GDM1 (cell line): ENCODE measurements at regions not wholly inside any gene's neighbourhood (a gene's known extent, or its start where the extent isn't known, plus 50 kb on each side); places are given as distances from the start of the nearest gene placed in this dataset.

Experiments
- DNase-seq: peaks from one replicate; lab custom pipeline; 2025; lab: John Stamatoyannopoulos, UW

DNA sequence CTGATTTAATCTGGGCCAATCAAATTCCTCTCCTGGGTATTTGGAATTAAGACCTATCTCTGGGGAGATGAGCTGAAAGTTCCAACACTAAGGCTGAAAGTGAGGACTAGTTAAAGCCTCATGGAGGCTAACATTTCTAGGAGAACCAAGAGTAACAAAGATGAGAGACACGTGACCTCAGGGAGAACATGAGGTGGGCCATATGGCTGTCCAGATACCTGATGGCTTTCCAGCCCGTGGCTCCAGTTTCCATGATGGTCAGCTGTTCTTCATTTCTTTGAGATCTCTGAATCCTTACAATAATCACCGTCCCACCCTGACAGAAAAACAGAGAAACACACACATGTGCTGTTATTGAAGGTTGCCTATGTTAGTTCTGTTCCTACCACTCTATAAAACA, 66.1 kb downstream of the LEPR start:
- no peak for DNase-seq

DNA sequence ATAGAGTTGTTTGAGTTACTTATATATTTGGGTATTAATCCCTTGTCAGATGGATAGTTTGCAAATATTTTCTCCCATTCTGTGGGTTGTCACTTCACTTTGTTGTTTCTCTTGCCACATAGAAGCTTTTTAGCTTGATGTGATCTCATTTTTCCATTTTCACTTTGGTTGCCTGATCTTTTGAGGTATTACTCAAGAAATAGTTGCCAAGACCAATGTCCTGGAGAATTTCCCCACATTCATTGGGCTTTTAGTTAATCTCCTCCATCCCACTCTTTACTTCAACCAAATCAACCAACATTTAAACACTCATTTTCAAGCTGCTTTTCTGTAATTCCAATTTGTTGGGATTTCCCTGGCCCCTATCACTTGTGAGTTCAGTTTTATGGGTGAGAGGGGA, 69.0 kb downstream of the LEPR start:
- no peak for DNase-seq

DNA sequence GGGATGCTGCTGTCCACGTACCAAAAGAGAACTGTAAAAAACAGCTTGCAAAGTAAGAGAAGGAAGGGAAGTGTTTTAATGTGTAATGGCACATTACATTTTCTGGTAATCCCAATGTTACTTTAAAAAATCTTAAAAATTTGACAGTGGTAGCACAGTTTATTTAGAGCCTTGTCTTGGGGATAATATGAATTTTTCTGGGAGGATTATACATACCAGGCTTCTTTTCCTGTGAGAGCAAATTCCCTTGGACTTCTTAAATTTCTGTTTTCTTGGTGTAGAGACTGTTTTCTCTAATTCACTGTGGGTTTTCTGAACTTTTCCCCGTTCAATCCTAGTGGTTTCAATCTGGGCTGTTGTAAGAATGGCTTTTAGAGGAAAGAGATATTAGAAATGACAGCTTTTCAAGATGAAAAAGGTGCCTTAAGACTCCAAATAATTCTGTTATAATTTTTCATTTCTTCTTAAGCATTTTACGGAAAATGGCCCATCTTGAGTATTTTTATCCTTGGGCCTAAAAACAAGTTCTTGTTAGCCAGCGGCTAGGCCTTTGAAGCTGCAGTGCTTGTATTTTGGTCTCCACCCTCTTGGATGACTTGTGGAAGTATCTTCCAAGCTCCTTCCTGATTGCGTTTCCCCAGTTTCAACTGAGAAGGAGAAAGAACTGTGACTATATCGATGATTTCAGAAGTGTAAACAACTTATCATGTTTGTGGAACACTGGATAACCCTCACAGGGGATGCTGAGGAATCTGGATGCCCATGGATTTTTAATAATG, 70.0 kb downstream of the LEPR start:
- DNase-seq = no peak

DNA sequence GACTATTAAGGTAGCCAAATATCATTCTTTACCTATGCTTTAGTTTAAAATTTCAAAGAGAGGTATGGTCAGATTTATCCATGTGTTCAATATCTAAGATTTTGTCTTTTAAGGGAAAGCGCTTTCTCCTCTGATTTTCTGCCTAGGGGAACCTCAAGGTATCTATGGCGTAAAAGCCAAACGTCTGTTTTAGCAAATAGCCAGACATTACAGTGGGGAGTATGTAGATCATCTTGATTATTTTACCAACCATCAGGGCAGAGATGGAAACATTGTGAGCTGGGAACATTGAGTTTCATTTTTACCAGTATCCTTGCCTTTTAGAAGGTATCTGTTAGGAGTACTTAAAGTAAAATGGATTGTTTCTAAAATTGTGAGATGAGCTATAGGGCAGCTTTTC, 71.0 kb downstream of the LEPR start:
- no peak for DNase-seq

DNA sequence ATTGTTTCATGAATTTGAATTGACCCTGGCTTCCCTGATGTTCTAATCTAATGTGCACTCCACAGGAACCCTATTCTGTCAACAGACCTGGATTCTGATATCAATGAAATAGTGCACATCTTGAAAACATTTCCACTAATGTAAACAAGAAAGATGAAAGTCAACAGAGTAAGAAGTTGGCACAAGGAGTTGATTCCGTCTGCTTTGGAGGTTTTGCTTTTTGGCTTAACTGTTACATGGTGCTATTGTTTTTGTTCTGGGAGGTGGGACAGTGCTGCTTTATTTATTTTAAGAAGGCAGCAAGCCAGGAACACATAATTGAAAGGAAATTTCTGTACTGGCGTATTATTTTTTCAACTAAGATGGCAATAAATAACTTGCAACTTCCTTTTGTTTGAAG, 73.3 kb downstream of the LEPR start:
- DNase-seq = no peak

DNA sequence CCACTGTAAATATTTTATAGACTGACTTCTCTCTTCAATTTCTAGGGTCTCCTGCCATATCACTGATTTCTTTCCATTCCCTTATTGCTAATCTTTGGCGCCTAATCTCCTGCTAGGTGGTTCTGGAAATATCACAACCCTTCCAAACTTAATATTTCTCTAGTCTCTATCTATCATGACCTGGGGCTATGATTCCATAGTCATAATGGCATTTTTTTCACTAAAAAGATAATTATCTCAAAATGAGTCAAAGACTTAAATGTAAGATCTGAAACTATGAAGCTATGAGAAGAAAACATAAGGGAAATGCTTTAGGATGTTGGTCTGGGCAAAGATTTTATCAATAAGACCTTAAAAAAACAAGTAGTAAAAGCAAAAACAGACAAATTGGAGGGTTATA, 74.2 kb downstream of the LEPR start:
- DNase-seq = no peak

DNA sequence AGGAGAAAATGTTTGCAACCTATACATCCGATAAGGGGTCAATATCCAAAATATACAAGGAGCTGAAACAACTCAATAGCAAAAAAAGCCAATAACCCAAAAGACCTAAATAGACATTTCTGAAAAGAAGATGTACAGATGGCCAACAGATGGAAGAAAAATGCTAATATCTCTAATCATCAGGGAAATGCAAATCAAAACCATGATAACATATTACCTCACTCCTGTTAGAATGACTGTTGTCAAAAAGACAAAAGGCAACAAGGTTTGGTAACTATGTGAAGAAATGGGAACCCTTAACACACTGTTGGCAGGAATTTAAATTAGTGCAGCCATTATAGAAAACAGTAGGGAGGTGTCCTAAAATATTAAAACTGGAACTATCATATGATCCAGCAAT, 74.7 kb downstream of the LEPR start:
- no peak for DNase-seq

DNA sequence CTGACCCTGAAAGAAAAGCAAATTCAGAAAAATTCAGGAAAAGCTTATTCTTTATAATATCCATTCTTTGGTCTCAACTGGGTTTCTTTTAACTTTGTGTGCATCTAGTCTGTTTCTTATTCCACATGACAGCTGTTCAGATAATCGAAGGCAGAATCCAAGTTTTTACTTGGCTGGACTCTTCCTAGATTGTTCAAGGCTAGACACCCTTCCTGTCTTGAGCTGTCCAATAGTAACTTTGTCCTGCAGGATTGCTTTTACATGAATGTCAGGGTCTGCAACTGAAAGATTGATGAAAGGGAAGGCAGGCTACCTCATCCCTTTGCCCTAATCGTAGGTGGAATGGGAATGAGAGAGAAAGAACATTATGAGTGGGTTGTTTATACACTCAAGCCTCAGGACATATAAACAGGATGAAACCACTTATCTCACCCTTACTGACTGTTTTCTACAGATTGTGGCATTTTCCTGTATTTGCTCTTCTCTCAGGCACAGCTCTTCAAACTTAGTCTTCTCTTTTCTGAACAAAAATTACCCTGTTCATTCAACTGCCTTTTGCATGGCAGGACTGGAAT, 76.9 kb downstream of the LEPR start:
- DNase-seq = no peak

DNA sequence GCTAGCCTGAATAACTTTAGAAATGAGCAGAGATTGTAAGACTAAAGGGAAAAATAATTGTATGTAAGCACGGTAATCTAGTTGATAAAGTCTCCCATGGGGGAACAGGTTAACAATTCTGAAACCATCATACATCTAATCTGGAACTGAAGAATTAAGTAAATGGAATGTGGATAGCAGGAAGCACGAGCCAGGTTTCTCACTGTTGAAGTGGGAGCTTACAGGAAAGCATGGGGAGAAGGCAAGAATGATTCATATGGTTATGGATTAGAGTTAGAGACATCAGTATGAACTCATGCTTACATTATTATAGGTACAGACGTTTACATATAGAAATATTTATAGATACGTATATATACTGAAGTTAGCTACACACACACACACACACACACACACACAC, 83.0 kb downstream of the LEPR start:
- no peak for DNase-seq

DNA sequence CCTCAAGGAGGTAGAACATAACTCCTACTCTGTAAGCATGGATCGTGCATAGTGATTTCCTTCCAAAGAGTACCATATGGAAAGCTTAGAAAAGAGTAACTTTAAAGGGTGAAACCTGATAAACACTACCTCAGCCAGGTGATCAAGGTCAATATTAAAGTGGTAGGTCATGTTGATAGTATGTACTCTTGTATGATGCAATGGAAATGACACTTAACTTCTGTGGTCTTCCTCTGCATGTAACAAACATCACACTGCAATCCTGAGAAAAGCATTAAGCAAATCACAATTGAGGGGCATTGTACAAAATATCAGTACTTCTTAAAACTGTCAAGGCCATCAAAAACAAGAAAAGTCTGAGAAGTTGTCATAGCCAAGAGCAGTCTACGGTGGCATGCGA, 83.8 kb downstream of the LEPR start:
- no peak for DNase-seq

DNA sequence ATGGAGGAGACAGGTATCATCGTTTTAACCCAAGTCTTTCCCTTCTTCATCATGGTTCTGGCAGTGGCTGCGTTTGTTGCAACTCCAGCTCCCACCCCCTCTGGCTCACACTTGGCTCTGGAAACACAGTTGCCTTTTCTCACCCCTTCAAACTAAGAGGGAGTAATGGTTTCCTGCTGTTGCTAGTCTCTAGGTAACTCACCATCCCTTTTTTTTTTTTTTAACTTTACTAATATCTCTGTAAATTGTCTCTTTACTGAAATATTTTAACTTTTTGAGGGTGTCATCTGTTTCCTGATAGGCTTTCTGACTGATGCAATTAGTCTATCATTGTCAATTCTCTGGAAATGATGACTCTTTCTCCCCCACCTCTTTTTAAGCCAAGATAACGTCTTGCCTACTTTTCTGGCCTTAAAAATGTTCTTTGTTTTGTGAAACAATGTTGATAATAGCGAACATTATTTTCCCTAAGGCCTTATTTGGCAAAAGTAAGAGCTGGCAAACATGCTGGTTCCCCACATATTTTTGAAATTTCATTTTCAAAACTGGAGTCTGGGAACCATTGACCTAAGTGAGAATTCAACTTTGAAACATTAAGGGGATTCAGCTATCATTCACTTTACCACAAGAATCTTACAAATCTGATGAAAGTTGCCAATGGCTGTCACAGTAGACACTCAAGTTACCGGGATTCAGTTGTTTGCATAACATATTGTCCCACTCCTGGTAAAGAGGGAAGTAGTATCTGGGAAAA, 85.3 kb downstream of the LEPR start:
- DNase-seq = no peak

DNA sequence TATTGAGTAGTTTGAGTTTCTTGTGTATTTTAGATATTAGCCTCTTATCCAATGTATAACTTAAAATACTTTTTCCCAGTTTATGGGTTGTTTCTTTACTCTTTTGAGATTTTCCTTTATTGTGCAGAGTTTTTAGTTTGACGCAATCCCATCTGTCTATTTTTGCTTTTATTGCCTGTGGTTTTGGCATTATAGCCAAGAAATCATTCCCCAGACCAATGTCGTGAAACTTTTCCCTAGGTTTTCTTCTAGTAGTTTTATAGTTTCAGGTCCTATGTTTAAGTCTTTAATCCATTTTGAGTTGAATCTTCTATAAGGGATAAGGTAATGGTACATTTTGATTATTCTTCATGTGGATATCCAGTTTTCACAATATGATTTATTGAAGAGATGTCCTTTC, 87.6 kb downstream of the LEPR start:
- no peak for DNase-seq

DNA sequence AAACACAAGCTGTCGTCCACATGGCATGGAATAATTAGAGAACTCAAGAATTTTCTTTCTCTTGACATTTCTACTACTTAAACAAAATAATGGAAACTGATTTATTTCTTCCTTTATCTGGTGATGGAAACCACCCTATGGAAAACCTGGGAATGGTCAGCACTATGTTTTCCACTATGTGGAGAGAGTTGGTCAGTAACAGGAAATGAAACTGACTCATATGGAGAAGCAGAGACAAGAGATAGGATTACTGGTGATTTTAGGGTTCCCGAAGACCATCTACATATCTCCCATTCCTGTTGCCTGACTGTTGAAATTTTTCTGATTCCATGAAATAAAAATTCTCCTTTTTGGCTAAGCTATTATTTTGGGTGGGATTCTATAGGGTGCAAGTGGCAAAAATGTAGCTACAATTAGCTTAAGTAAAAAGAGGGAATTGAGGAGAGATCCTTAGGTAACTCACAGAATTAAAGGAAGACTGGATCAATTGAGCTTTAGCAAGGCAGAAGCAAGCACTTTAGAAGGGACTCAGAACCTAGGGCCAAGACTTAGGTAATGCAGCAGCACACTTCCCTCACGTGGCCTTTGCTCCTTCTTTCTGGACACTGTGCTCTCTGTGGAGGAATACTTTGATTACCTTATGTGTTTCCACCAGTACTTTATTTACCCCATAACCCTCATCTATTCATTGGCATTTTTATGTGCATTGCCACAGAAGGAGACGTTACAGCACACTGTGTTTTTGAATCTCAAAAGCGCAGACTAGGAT, 89.6 kb downstream of the LEPR start:
- no peak for DNase-seq

DNA sequence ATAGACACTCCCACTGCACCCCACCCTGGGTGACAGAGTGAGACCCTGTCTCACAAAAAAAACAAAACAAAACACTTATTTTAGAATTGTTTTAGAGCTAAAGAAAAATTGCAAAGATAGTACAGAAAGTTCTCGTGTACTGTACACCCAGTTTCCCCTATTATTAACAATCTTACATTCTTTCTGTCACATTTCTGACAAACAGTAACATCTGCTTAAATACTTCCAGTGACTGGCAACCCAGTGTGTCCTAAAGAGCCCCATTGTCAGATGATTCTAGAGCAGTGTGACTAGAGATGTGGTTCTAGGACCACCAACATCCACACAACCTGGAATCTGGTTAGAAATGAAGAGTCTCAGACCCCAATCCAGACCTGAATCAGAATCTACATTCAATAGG, 90.5 kb downstream of the LEPR start:
- DNase-seq = no peak

DNA sequence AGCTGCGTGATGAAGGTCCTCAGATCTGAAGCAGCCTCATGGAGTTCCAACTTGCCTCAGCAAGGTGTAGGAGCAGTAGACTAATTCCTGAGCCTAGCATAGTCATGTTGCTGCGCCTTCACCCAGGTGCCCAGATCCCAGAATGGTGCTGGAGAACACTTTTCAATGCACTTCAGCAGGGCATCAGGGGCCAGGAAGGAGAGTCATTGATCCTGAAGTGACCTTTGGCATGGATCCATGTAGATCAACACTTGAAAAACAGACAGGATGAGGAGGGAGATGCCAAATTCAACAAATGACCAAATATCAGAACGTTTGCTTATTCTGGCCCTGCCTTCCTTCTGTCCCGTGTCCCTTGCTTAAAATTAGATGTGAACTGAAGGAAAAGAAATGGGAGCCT, 91.9 kb downstream of the LEPR start:
- DNase-seq = no peak

DNA sequence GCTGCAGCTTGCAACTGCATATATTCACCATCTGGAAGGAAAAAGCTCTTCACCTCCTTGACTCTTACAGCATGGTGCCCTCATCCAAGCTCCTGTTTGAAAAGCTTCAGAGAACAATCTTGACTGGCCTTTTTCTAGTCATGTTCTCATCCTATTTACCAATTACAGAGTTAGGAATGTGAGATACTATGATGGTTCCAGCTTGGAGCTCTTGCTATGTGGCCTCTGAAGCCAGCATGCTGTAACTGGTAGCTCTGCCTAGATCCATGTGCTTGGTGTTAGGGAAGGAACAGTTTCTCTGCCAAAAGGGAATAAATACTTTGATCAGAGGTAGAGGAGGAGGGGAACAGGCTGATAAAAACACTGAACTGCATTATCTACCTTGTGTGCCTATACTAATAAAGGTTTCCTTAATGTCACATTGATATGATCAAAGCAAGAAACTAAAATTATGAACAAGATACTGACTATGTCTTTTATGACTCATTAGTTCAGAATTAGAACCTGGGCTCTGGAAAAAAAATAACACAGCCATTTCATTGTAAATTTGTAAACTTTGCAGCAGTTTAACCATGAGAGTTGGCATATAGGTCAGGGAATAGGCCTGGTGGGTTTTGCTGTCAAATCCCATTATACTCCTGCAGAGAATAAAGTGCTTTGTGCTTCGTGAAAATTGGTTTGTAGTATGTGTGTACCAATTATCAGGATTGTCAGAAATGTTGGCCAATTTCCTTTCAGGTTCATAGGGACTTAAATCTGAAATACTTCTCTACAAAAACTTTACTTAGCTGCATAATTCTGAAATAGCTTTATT, 92.7 kb downstream of the LEPR start:
- no peak for DNase-seq

DNA sequence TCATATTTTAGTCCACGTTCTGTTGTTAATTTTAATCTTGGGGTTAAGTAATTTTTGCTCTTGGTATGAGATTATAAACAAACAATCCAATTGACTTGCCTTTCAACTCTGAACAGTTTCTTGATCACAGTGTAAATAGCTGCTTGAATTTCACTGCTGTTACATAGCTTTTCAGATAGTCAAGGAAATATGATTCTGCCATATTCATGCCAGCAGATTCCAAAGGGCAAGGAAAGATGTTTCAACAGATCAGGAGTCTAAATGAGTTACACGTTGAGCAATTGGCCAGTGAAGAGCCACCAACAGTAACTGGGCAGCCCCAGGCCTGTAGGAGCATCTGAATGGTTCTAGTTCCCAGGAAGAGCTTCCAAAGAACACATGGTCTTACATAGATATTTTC, 93.6 kb downstream of the LEPR start:
- DNase-seq = no peak

DNA sequence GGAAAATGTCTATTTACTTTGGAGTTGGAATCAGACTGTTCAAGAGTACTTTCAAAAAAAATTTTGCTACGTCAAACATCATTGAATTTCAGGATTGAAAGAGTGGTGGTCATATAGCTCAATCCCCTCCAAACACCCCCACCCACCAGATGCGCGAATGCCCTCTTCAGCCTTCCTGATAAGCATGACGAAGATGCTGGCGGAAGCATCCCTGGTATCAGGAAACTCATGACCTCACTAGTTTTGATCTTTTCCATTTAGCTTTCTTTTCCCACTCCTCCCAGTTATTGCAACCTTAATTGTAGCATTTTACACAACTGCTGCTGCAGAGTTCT, 104.4 kb downstream of the LEPR start:
- DNase-seq = no peak

DNA sequence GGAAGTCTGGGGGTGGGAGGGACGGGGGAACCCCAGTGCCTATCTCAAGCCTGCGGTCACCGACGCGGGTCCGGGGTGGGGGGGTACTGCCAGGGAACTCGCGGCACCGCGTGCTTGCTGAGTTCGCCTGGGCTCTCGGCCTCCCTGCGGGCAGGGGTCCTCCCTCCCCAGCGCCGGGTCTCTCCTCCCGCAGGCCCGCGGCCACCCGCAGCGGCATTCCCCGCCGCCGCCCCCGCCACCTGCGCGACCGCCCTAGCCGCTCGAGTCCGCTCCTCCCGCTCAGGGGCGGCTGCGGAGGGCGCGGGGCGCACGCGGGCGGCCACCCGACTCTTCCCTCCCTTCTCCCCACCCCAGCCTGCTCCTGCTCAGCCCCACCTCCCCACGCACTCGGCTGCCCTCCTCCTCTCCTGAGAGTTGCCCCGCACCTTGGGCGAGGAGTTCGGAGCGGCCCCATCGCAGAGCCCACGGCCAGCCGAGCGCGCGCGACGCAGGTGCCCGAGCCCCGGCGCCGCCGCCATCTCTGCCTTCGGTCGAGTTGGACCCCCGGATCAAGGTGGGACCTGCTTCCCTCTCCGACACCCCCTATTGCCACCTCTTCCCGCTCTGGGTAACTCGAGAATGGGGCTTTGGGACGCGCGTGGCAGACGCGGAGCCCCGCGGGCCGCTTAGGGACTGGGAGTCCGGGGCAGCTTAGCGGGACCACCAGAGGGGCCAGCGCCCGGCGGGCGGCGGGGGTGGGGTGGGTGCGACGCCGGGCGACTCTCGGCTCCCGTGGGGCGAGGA, 105.0 kb downstream of the LEPR start:
- no peak for DNase-seq

DNA sequence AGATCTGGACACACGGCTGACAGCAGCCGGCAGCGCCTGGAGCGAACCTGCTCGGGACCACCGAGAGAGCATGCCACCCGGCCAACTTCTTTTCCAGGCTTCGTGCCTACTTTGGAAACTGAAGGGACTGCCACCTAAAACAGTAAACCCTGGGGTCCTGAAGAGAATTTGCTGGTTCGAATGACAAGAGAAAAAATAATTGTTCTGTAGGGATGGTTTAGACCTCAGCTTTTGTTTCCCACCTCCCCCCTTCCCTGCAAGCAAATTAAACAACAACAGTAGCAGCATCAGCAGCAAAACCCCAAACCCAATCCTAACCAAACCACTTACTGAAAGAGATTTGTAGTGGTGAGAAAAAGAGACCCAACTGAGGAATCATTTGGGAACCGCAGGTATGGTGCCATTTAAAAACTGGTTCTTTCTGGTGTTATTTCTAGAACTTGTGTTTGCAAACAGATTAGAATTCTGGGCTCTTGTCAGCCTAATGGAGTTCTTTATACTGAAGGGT, 105.6 kb downstream of the LEPR start:
- DNase-seq = no peak

DNA sequence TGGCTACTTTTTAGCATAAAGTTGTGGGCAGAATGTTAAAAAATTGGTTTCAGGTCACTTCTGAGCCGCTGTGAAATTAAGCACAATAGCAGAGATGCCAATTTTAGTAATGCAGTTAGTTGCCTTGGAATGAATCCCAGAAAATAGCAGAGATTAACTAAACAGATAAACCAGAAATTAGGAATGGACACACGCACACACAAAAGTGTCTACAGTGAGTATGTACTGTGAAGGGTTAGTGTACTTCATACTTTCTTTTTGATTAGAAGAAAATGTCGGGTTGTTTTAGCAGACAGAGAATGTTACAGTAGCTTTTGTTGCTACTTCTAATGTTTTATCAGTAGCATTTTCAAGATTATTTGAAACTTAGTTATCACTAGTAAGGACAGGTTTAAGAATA, 106.7 kb downstream of the LEPR start:
- DNase-seq = no peak
